HCT116 (cell line): ENCODE measurements at regions not wholly inside any gene's neighbourhood (a gene's known extent, or its start where the extent isn't known, plus 50 kb on each side); places are given as distances from the start of the nearest gene placed in this dataset.

Experiments
- EZH2 ChIP-seq: fragments of 200-600 bp; sonication (generic); IDR thresholded peaks from 2 replicates; pipeline ENCODE4 v1.6.1; 2017; ENCODE audit warnings: antibody characterized with exemption, mixed run types
- JUND ChIP-seq: IDR thresholded peaks from 2 replicates; pipeline ENCODE4 v1.6.1; 2012
- POLR2AphosphoS5 ChIP-seq: IDR thresholded peaks from 2 replicates; pipeline ENCODE4 v1.6.1; 2011; ENCODE audit warnings: mild to moderate bottlenecking, low read depth, low read length, moderate library complexity
- TF ChIP-seq, protein P1 (sequence below), 3 experiments: fragments of 200-600 bp in 1 of 3; sonication (generic) in 1 of 3; IDR thresholded peaks in 2 of 3; conservative IDR thresholded peaks in 1 of 3; 2 replicates each; pipeline ENCODE4 v1.5.1; 2012 to 2017; ENCODE audit warnings: low read depth in 2 of 3, low read length in 2 of 3, antibody characterized with exemption in 1 of 3, borderline replicate concordance in 1 of 3, control low read depth in 1 of 3, mild to moderate bottlenecking in 1 of 3, mixed read lengths in 1 of 3, mixed run types in 1 of 3, moderate library complexity in 1 of 3; ENCODE audit not compliant: insufficient read depth in 1 of 3

DNA sequence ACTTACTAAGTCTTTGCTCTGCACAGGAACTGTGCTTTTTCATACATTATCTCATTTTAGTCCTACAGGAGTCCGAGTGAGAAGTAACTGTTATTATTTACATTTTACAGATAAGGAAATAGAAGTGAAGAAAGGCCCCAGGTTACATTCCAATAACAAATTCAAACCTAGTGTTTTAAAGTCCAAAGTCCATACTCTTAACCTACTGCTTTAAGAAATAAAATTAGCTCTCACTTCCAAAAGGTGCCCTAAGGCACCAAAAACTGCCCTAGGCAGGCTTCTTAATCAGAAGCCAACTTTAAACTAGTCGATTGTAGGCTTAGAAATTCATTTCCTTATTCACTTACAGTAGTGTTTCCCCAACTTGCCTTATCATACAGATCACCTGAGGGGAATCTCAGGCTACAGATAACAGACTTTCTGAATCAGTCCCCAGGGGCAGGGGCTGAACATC is 555.9 kb downstream of the DIAPH3 start:
- TF ChIP-seq, protein P1, sequence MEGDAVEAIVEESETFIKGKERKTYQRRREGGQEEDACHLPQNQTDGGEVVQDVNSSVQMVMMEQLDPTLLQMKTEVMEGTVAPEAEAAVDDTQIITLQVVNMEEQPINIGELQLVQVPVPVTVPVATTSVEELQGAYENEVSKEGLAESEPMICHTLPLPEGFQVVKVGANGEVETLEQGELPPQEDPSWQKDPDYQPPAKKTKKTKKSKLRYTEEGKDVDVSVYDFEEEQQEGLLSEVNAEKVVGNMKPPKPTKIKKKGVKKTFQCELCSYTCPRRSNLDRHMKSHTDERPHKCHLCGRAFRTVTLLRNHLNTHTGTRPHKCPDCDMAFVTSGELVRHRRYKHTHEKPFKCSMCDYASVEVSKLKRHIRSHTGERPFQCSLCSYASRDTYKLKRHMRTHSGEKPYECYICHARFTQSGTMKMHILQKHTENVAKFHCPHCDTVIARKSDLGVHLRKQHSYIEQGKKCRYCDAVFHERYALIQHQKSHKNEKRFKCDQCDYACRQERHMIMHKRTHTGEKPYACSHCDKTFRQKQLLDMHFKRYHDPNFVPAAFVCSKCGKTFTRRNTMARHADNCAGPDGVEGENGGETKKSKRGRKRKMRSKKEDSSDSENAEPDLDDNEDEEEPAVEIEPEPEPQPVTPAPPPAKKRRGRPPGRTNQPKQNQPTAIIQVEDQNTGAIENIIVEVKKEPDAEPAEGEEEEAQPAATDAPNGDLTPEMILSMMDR (IDR thresholded peaks at IDR 0.05 in 2 of 3, conservative IDR thresholded peaks at IDR 0.05 in 1 of 3; ENCODE audit: borderline replicate concordance in 1 of 3, insufficient read depth in 1 of 3, low read depth in 2 of 3, low read length in 2 of 3) = no peak
- TF ChIP-seq EZH2 = no peak
- no peak for TF ChIP-seq JUND
- TF ChIP-seq POLR2AphosphoS5 = no peak
